Heart left ventricle (tissue), 16 donors: ENCODE measurements at regions not wholly inside any gene's neighbourhood (a gene's known extent, or its start where the extent isn't known, plus 50 kb on each side); places are given as distances from the start of the nearest gene placed in this dataset.

Experiments
- ATAC-seq, 4 donors: fragments of 200-7000 bp; cut with Tn5 transposase; one replicate each; pipeline ENCODE4 v1.9.1; 2020 to 2022; ENCODE audit warnings: moderate library complexity in 4 of 4, mild to moderate bottlenecking in 3 of 4, moderate number of reproducible peaks in 1 of 4
- DNase-seq, 5 donors: peaks; one replicate each; pipeline ENCODE4 v3.0.0-alpha.2; 2020
- H3K27ac ChIP-seq, 12 donors: fragments of 200-600 bp; sonication (generic) in 4 of 12; one replicate each; pipeline versions ENCODE4 v1.5.0 to v1.8.0; 2016 to 2022; ENCODE audit warnings: mild to moderate bottlenecking in 2 of 12
- H3K27me3 ChIP-seq, 9 donors: fragments of 200-600 bp; sonication (generic) in 2 of 9; one replicate each; pipeline versions ENCODE4 v1.5.1 to v1.8.0; 2016 to 2022; ENCODE audit warnings: mild to moderate bottlenecking in 3 of 9
- H3K36me3 ChIP-seq, 9 donors: fragments of 200-600 bp; sonication (generic) in 2 of 9; one replicate each; pipeline versions ENCODE4 v1.5.0 to v1.8.0; 2018 to 2022; ENCODE audit warnings: mild to moderate bottlenecking in 2 of 9
- H3K4me1 ChIP-seq, 12 donors: fragments of 200-600 bp; sonication (generic) in 4 of 12; one replicate each; pipeline versions ENCODE4 v1.5.0 to v1.8.0; 2016 to 2022; ENCODE audit warnings: mild to moderate bottlenecking in 3 of 12
- H3K4me3 ChIP-seq, 12 donors: fragments of 200-600 bp; sonication (generic) in 4 of 12; one replicate each; pipeline versions ENCODE4 v1.5.0 to v1.8.0; 2017 to 2022; ENCODE audit warnings: mild to moderate bottlenecking in 9 of 12, moderate library complexity in 4 of 12
- H3K9me3 ChIP-seq, 12 donors: fragments of 200-600 bp; sonication (generic) in 4 of 12; one replicate each; pipeline versions ENCODE4 v1.5.0 to v1.8.0; 2016 to 2022; ENCODE audit warnings: mild to moderate bottlenecking in 1 of 12
- POLR2A ChIP-seq, 2 donors: fragments of 450-650 bp; IDR thresholded peaks; one replicate each; pipeline ENCODE4 v1.6.1; 2017; ENCODE audit warnings: antibody characterized with exemption in 2 of 2, mild to moderate bottlenecking in 2 of 2, moderate library complexity in 2 of 2
- WGBS, 4 donors: extraction: QIAGEN DNeasy Blood & Tissue Kit in 2 of 4; methylation state at CpG; one replicate each; pipeline versions ENCODE4 v1.1.5 to v1.1.7; 2013 to 2018; 5-methylcytosine and 5-hydroxymethylcytosine counted together
- intact Hi-C, 10 donors: fragments of 100-400 bp; cut with DNase I; formaldehyde crosslinking; loops; one replicate each; pipeline versions ENCODE4 v1.11.1 to v1.14.2; 2022
- TF ChIP-seq, protein P1 (sequence below), 12 donors: fragments of 200-600 bp; sonication (generic) in 4 of 12; IDR thresholded peaks; one replicate each; pipeline versions ENCODE4 v1.5.0 to v1.8.0; 2018 to 2022; ENCODE audit warnings: antibody characterized with exemption in 12 of 12, mild to moderate bottlenecking in 5 of 12
- donor health status: ischemic (EF 13 %, LVEDD 7.1; RV severe dilation, severe dysfunction).
- donor health status: healthy with polysubstance abuse.
- donor health status: DM: no; HTN: yes; CAD: no.
- donor health status: DM: no; HTN: no; CAD: no.
- donor health status: ischemic (EF 25% LVEDD 6.9; RV normal size, moderate dysfunction).
- donor health status: ischemic (EF 25% LVEDD 5.7; RV mildly dilated, moderate dysfunction).
- donor health status: healthy.
- donor health status: DM: yes; HTN: yes; CAD: no.
- donor health status: ischemic (EF 35%, LVEDD 5.7; RV mildly dilated, moderate dysfunction).
- donor health status: nonischemic (EF 11% LVEDD 7.7; RV severe dilation, severe dysfunction).
- donor health status: DM: yes; HTN: yes; CAD: no.
- donor health status: PGD.
- donor health status: ischemic (EF 29% LVEDD 5.4; RV normal size, mild dysfunction).
- donor health status: nonischemic (EF 23%, LVEDD 6.1; RV moderate dilation, normal function).

GRCh38 chr9:89839449-89839848, 234.6 kb downstream of the GADD45G start:
- no peaks in the 10 kb centered on the region for H3K27me3 ChIP-seq
- peaks cover 0 to 14% (median 3%) of the 10 kb centered on the region in 12 donors for H3K4me1 ChIP-seq
- H3K36me3 ChIP-seq: no peaks in the 10 kb centered on the region
- no peak for TF ChIP-seq POLR2A (IDR thresholded peaks at IDR 0.05)
- TF ChIP-seq, protein P1, sequence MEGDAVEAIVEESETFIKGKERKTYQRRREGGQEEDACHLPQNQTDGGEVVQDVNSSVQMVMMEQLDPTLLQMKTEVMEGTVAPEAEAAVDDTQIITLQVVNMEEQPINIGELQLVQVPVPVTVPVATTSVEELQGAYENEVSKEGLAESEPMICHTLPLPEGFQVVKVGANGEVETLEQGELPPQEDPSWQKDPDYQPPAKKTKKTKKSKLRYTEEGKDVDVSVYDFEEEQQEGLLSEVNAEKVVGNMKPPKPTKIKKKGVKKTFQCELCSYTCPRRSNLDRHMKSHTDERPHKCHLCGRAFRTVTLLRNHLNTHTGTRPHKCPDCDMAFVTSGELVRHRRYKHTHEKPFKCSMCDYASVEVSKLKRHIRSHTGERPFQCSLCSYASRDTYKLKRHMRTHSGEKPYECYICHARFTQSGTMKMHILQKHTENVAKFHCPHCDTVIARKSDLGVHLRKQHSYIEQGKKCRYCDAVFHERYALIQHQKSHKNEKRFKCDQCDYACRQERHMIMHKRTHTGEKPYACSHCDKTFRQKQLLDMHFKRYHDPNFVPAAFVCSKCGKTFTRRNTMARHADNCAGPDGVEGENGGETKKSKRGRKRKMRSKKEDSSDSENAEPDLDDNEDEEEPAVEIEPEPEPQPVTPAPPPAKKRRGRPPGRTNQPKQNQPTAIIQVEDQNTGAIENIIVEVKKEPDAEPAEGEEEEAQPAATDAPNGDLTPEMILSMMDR (IDR thresholded peaks at IDR 0.05): no peak
- 41 to 64% (median 47%) methylated on average over 4 of the region's 4 CpGs for WGBS, 4 donors
- no peak overlapping the region for H3K4me3 ChIP-seq
- no peak overlapping the region for H3K27ac ChIP-seq
- no peaks in the 10 kb centered on the region for H3K9me3 ChIP-seq
- intact Hi-C loops: no loop called here
- DNase-seq (no peak), ATAC-seq (peak in 2 of 4 donors; percentile 24 to 26)

DNA sequence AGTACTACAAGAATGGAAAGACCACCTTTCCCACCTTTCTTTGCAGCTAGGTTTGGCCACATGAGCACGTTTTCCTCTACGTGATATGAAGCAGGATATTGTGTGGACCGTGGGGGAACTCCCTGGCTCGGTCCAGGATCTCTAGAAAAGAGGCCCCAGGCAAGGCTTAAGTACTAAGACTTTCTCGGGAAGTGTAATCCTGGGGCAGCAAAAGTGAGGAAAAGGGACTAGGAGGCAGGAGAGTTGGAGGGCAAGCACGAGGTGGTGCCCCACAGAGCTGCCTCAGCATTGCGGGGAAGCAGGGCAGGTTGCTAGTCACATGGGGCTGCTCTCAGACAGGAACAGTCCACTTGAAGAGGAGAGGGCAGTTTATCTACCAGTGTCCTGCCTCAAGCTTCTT, 235.1 kb downstream of the GADD45G start:
- WGBS, 4 donors: 60 to 72% (median 70%) methylated on average over 7 of the region's 7 CpGs
- no peaks in the 10 kb centered on the region for H3K36me3 ChIP-seq
- no peak overlapping the region for H3K4me3 ChIP-seq
- H3K27ac ChIP-seq: no peak overlapping the region
- peaks cover 0 to 14% (median 3%) of the 10 kb centered on the region in 12 donors for H3K4me1 ChIP-seq
- DNase-seq: no peak
- H3K9me3 ChIP-seq: no peaks in the 10 kb centered on the region
- no peaks in the 10 kb centered on the region for H3K27me3 ChIP-seq
- ATAC-seq: peak in 3 of 4 donors; percentile 9 to 61 (median 44)
- intact Hi-C loops: no loop called here
- TF ChIP-seq, protein P1 (IDR thresholded peaks at IDR 0.05): no peak
- no peak for TF ChIP-seq POLR2A (IDR thresholded peaks at IDR 0.05)

GRCh38 chr9:89841456-89841855, 236.6 kb downstream of the GADD45G start:
- DNase-seq (no peak), ATAC-seq (no peak)
- intact Hi-C loops: no loop called here
- Histone ChIP-seq H3K4me1 (peaks cover 0 to 14% (median 3%) of the 10 kb centered on the region in 12 donors), H3K27ac (no peak overlapping the region), H3K27me3 (no peaks in the 10 kb centered on the region), H3K36me3 (no peaks in the 10 kb centered on the region), H3K9me3 (no peaks in the 10 kb centered on the region), H3K4me3 (no peak overlapping the region)
- TF ChIP-seq, protein P1 (IDR thresholded peaks at IDR 0.05): no peak
- no peak for TF ChIP-seq POLR2A (IDR thresholded peaks at IDR 0.05)
- WGBS, 4 donors: 94 to 98% (median 96%) methylated on average over 5 of the region's 5 CpGs

- ATAC-seq: peak in 2 of 4 donors; percentile 10 to 25
- intact Hi-C loops: no loop called here
- no peaks in the 10 kb centered on the region for H3K27me3 ChIP-seq
- no peak for DNase-seq
- peaks cover 0 to 2% (median 0%) of the 10 kb centered on the region in 12 donors for H3K9me3 ChIP-seq
- H3K36me3 ChIP-seq: no peaks in the 10 kb centered on the region
- peaks cover 0 to 14% (median 3%) of the 10 kb centered on the region in 12 donors for H3K4me1 ChIP-seq
- TF ChIP-seq, protein P1 (IDR thresholded peaks at IDR 0.05): no peak
- TF ChIP-seq POLR2A (IDR thresholded peaks at IDR 0.05): no peak
- H3K4me3 ChIP-seq: no peak overlapping the region
- no peak overlapping the region for H3K27ac ChIP-seq
- WGBS, 4 donors: 78 to 80% (median 80%) methylated on average over 8 of the region's 8 CpGs
Measured at GRCh38 chr9:89842267-89842768, 237.5 kb downstream of the GADD45G start.
